NCI-H1694 (cell line): ENCODE measurements at regions not wholly inside any gene's neighbourhood (a gene's known extent, or its start where the extent isn't known, plus 50 kb on each side); places are given as distances from the start of the nearest gene placed in this dataset.
"Not testable (repeated sequence)": the region's sequence is repeated elsewhere in the genome, so short reads cannot be mapped to it uniquely, and the experiment has no call there.

ENCODE experiments used
- DNase-seq: peaks from one replicate; lab custom pipeline; 2025; lab: John Stamatoyannopoulos, UW

- DNase-seq, result no peak
Observed at GRCh38 chr5:120919017-120919416, 454.9 kb downstream of the PRR16 start.

GRCh38 chr5:120923026-120923425 is 458.9 kb downstream of the PRR16 start:
- no peak for DNase-seq

GRCh38 chr5:120926471-120926870 is 462.4 kb downstream of the PRR16 start:
- no peak for DNase-seq

- DNase-seq, result no peak
Observed at GRCh38 chr5:120927950-120928530, 463.9 kb downstream of the PRR16 start.

- no peak for DNase-seq
Observed at GRCh38 chr5:120932480-120932879, 468.4 kb downstream of the PRR16 start.

GRCh38 chr5:120934031-120934430 is 469.9 kb downstream of the PRR16 start:
- DNase-seq, result no peak

GRCh38 chr5:120936652-120937051 is 472.6 kb downstream of the PRR16 start:
- no peak for DNase-seq

GRCh38 chr5:120938604-120939003 is 474.5 kb downstream of the PRR16 start:
- DNase-seq, result no peak

GRCh38 chr5:120942596-120943350 is 478.7 kb downstream of the PRR16 start:
- no peak for DNase-seq

- not testable (repeated sequence) for DNase-seq
Observed at GRCh38 chr5:120949596-120949995, 485.5 kb downstream of the PRR16 start.

GRCh38 chr5:120953445-120953844 is 489.3 kb downstream of the PRR16 start:
- not testable (repeated sequence) for DNase-seq

- DNase-seq, result no peak
Observed at GRCh38 chr5:120954255-120954654, 490.2 kb downstream of the PRR16 start.

- no peak for DNase-seq
Observed at GRCh38 chr5:120955795-120956194, 491.7 kb downstream of the PRR16 start.

GRCh38 chr5:120958877-120959485 is 494.9 kb downstream of the PRR16 start:
- DNase-seq, result no peak

- DNase-seq, result no peak
Observed at GRCh38 chr5:120960510-120960909, 496.4 kb downstream of the PRR16 start.

GRCh38 chr5:120967366-120967765 is 503.3 kb downstream of the PRR16 start:
- DNase-seq, result no peak

GRCh38 chr5:120974690-120975089 is 510.6 kb downstream of the PRR16 start:
- DNase-seq, result no peak

- DNase-seq, result no peak
Observed at GRCh38 chr5:120982351-120982750, 518.3 kb downstream of the PRR16 start.

GRCh38 chr5:120985526-120985925 is 521.4 kb downstream of the PRR16 start:
- DNase-seq, result no peak

GRCh38 chr5:120988491-120988890 is 524.4 kb downstream of the PRR16 start:
- DNase-seq, result no peak

GRCh38 chr5:120988941-120989340 is 524.8 kb downstream of the PRR16 start:
- no peak for DNase-seq

- no peak for DNase-seq
Observed at GRCh38 chr5:120991569-120991968, 527.5 kb downstream of the PRR16 start.

- DNase-seq, result no peak
Observed at GRCh38 chr5:120994112-120994511, 530.0 kb downstream of the PRR16 start.
